ENCODE measurements at regions not wholly inside any gene's neighbourhood (a gene's known extent, or its start where the extent isn't known, plus 50 kb on each side); places are given as distances from the start of the nearest gene placed in this dataset.

GRCh38 chr18:28768791-28769768, 592.1 kb upstream of the CDH2 start:
- no peak for TF ChIP-seq FOS (IDR thresholded peaks at IDR 0.05; ENCODE audit: borderline replicate concordance, extremely low read depth, insufficient read length)
- TF ChIP-seq CREM (IDR thresholded peaks at IDR 0.05; ENCODE audit: low read depth) = no peak
- no peak for TF ChIP-seq HDGF (IDR thresholded peaks at IDR 0.05)
- TF ChIP-seq CTCF (IDR thresholded peaks at IDR 0.05 in 2 of 3, conservative IDR thresholded peaks at IDR 0.05 in 1 of 3; ENCODE audit: control insufficient read depth in 2 of 3, extremely low read depth in 1 of 3, insufficient read depth in 1 of 3, low read depth in 3 of 3, low read length in 3 of 3) = no peak
- TF ChIP-seq CREB1 (IDR thresholded peaks at IDR 0.05; ENCODE audit: low read depth) = no peak
